ENCODE measurements at regions not wholly inside any gene's neighbourhood (a gene's known extent, or its start where the extent isn't known, plus 50 kb on each side); places are given as distances from the start of the nearest gene placed in this dataset.

DNA sequence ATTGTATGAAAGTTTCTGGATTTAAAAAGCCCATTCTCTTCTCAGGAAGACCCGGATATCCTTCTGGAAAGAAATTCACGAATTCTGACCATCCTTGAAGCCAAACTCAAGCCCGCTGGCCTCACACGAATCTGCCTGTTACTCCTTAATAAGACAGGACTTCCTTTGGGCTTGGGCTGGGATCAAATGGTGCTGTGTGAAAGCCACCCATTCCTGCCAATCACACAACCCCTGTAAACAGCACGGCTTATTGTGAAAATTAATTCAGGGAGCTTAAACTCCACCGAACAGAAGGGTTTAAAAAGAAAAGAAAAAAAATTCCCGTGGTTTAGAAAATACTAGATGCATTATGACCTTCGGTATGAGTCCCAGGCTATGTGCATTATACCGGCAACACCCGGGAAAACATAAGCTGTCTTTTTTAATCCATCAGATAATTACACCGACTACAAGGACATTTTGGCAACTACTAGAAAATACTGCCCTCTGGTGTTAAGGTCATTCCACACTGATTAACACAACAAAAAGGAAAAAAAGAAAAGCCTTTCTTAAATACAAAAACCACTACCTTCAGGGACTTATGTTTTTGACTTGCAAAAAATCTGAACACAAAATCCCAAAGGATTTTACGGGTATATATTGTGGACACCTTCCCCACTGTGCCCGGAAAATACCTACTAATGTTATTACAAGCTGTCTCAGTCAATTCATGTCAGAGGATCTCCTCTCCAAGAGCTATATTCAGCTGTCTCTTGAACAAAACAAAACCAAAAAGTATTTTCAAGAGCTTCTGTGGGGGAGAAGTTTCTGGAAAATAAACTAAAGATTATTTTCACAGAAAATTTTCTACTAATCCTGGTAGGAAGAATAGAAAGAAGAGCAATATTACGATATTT is 76.0 kb upstream of the LSM14A start:
- DNase-seq (ENCODE audit: low read depth in 4 of 4, low spot score in 1 of 4): no peak

GRCh38 chr19:34104096-34104495 is 68.2 kb upstream of the LSM14A start:
- no peak for DNase-seq (ENCODE audit: low read depth in 4 of 4, low spot score in 1 of 4)

- no peak for DNase-seq (ENCODE audit: low read depth in 4 of 4, low spot score in 1 of 4)
Measured at GRCh38 chr19:34104557-34104956, 67.7 kb upstream of the LSM14A start.

GRCh38 chr19:34109596-34109995 is 62.7 kb upstream of the LSM14A start:
- no peak for DNase-seq (ENCODE audit: low read depth in 4 of 4, low spot score in 1 of 4)

GRCh38 chr19:34118879-34119748 is 53.2 kb upstream of the LSM14A start:
- DNase-seq (ENCODE audit: low read depth in 4 of 4, low spot score in 1 of 4): no peak

DNA sequence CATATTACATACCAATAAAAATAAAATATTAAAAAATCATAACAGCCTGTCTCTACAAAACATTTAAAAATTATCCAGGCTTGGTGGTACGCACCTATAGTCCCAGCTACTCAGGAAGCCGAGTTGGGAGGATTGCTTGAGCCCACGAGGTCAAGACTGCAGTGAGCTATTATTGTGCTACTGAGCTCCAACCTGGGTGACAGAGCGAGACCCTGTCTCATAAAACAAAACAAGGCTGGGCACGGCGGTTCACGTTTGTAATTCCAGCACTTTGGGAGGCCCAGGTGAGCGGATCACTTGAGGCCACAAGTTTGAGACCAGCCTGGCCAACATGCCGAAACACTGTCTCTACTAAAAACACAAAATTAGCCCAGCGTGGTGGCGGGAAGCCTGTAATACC is 52.2 kb upstream of the LSM14A start:
- DNase-seq (ENCODE audit: low read depth in 4 of 4, low spot score in 1 of 4): no peak

GRCh38 chr19:34120846-34121639 is 51.3 kb upstream of the LSM14A start:
- peak in 3 of 4 experiments; percentile 20 to 36 (median 21) for DNase-seq (ENCODE audit: low read depth in 4 of 4, low spot score in 1 of 4)
